ENCODE measurements at regions not wholly inside any gene's neighbourhood (a gene's known extent, or its start where the extent isn't known, plus 50 kb on each side); places are given as distances from the start of the nearest gene placed in this dataset.
"Not testable (repeated sequence)": the region's sequence is repeated elsewhere in the genome, so short reads cannot be mapped to it uniquely, and the experiment has no call there.

GRCh38 chrX:139376547-139376946, 154.0 kb upstream of the F9 start:
- not testable (repeated sequence) for TF ChIP-seq CTCF (IDR thresholded peaks at IDR 0.05; ENCODE audit: low read depth, low read length, missing input control); REST (IDR thresholded peaks at IDR 0.05); ZBTB33 (IDR thresholded peaks at IDR 0.05); GABPA (IDR thresholded peaks at IDR 0.05 in 1 of 2, conservative IDR thresholded peaks at IDR 0.05 in 1 of 2); MAX (IDR thresholded peaks at IDR 0.05); RXRA (IDR thresholded peaks at IDR 0.05)
